Osteoblast (primary cell): ENCODE measurements at regions not wholly inside any gene's neighbourhood (a gene's known extent, or its start where the extent isn't known, plus 50 kb on each side); places are given as distances from the start of the nearest gene placed in this dataset.
A peak's percentile ranks its signal among the peaks of the same experiment; 100 is the strongest.

Experiments used
- DNase-seq: peaks from one replicate; pipeline ENCODE4 v3.0.0; 2011; ENCODE audit warnings: low spot score, mixed read lengths; ENCODE audit not compliant: insufficient read length; ENCODE audit errors: missing footprints
- H2AFZ ChIP-seq: 2 replicates; pipeline ENCODE4 v1.6.0; 2011; ENCODE audit warnings: mild to moderate bottlenecking, low read length
- H3K27ac ChIP-seq: 2 replicates; pipeline ENCODE4 v1.5.1; 2011; ENCODE audit warnings: mild to moderate bottlenecking, low read depth, low read length, moderate library complexity
- H3K27me3 ChIP-seq: 2 replicates; pipeline ENCODE4 v1.6.0; 2012; ENCODE audit warnings: mild to moderate bottlenecking, control low read depth, inconsistent platforms, low read length, moderate library complexity; ENCODE audit not compliant: insufficient read depth
- H3K36me3 ChIP-seq: 2 replicates; pipeline ENCODE4 v1.5.1; 2011; ENCODE audit warnings: mild to moderate bottlenecking, low read length, control low read depth, moderate library complexity; ENCODE audit not compliant: insufficient read depth
- H3K4me1 ChIP-seq: 2 replicates; pipeline ENCODE4 v1.5.1; 2011; ENCODE audit warnings: mild to moderate bottlenecking, low read length, control low read depth, moderate library complexity; ENCODE audit not compliant: insufficient read depth
- H3K4me2 ChIP-seq: 2 replicates; pipeline ENCODE4 v1.6.0; 2011; ENCODE audit warnings: mild to moderate bottlenecking, low read length; ENCODE audit not compliant: insufficient read depth
- H3K4me3 ChIP-seq: fragments of 200-600 bp; sonication (generic); 3 replicates; pipeline ENCODE4 v1.5.1; 2012; ENCODE audit warnings: mild to moderate bottlenecking, low read length, inconsistent platforms; ENCODE audit not compliant: insufficient read depth
- H3K79me2 ChIP-seq: 2 replicates; pipeline ENCODE4 v1.6.0; 2012; ENCODE audit warnings: mild to moderate bottlenecking, low read length, control low read depth, inconsistent platforms; ENCODE audit not compliant: insufficient read depth
- H3K9me3 ChIP-seq: 2 replicates; pipeline ENCODE4 v1.5.1; 2011; ENCODE audit warnings: low read depth, low read length, control low read depth
- H4K20me1 ChIP-seq: 2 replicates; pipeline ENCODE4 v1.6.0; 2012; ENCODE audit warnings: mild to moderate bottlenecking, low read length, control low read depth; ENCODE audit not compliant: insufficient read depth
- TF ChIP-seq, protein P1 (sequence below): IDR thresholded peaks from 2 replicates; pipeline ENCODE4 v1.5.1; 2011; ENCODE audit warnings: mild to moderate bottlenecking, low read depth, low read length, moderate library complexity; ENCODE audit errors: extremely low read depth

DNA sequence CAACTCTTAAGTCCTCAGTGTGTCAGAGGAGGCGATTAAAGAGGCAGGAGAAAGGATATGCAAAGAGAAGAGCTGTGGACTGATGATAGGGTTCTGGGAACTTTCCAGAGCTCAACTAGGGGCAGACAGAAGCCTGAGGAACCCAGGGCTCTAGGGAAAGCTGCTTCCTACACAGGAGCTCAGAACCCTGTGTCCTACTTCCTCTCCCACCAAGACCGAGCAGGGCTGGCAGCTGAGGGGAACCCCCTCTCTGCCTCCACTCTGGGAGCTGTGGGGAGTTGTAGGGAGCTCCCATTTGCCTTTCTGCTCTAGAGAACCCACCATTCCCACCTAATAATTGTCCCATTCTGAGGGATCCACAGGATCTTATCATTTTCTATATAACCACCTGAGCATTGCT, 674.3 kb downstream of the ACTL7B start:
- H3K9me3 ChIP-seq, result no peaks in the 10 kb centered on the region
- H3K79me2 ChIP-seq, result no peaks in the 10 kb centered on the region
- DNase-seq, result no peak
- no peak overlapping the region for H3K27ac ChIP-seq
- H3K4me1 ChIP-seq, result peaks cover 7% of the 10 kb centered on the region
- H3K4me3 ChIP-seq, result no peak overlapping the region
- H2AFZ ChIP-seq, result no peak overlapping the region
- H3K4me2 ChIP-seq, result no peak overlapping the region
- TF ChIP-seq, protein P1, sequence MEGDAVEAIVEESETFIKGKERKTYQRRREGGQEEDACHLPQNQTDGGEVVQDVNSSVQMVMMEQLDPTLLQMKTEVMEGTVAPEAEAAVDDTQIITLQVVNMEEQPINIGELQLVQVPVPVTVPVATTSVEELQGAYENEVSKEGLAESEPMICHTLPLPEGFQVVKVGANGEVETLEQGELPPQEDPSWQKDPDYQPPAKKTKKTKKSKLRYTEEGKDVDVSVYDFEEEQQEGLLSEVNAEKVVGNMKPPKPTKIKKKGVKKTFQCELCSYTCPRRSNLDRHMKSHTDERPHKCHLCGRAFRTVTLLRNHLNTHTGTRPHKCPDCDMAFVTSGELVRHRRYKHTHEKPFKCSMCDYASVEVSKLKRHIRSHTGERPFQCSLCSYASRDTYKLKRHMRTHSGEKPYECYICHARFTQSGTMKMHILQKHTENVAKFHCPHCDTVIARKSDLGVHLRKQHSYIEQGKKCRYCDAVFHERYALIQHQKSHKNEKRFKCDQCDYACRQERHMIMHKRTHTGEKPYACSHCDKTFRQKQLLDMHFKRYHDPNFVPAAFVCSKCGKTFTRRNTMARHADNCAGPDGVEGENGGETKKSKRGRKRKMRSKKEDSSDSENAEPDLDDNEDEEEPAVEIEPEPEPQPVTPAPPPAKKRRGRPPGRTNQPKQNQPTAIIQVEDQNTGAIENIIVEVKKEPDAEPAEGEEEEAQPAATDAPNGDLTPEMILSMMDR, result no peak
- no peaks in the 10 kb centered on the region for H4K20me1 ChIP-seq
- no peaks in the 10 kb centered on the region for H3K36me3 ChIP-seq
- no peaks in the 10 kb centered on the region for H3K27me3 ChIP-seq

DNA sequence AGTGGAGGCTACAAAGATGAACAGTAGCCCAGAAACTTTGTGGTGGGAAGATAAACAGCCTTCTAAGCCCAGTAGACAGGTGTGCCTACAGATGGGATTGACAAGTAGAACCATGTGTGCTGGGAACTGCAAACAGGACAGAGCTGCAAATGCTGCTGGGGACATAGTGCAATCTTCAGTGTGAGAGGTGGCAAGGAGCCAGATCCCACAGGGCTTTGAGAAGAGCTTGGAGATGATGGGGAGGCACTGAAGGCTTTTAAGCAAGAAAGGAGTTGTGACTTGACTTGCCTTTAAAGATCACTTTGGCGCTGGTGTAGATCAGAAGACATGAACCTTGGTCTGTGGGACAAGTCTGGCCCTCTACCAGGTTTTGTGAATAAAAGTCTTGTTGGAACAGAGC, 675.2 kb downstream of the ACTL7B start:
- Histone ChIP-seq H3K4me1 (peaks cover 7% of the 10 kb centered on the region), H3K36me3 (no peaks in the 10 kb centered on the region), H3K4me2 (no peak overlapping the region), H3K9me3 (no peaks in the 10 kb centered on the region), H4K20me1 (no peaks in the 10 kb centered on the region), H3K27ac (no peak overlapping the region), H3K27me3 (no peaks in the 10 kb centered on the region), H2AFZ (no peak overlapping the region), H3K4me3 (no peak overlapping the region), H3K79me2 (no peaks in the 10 kb centered on the region)
- TF ChIP-seq, protein P1, result no peak
- DNase-seq, result no peak

DNA sequence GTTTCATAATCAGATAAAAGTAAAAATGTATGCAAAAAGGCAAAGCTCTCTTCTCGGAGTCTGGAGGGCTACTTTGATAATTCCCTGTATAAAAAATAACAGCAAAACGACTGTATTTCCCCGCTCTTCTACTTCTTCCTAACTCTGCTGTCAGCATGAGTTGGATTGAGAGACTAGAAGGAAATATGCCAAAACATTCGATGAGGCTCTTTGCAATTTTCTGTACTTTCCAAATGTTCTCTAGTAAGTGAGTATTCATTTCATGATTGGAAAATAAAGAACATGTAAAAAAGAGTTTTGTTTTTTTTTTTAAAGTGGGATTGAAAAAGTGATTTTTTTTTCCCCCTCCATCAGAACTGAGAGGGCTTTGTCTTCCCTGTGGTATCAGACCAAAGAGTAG, 677.5 kb downstream of the ACTL7B start:
- TF ChIP-seq, protein P1, result no peak
- no peaks in the 10 kb centered on the region for H3K27me3 ChIP-seq
- no peak overlapping the region for H3K4me3 ChIP-seq

DNA sequence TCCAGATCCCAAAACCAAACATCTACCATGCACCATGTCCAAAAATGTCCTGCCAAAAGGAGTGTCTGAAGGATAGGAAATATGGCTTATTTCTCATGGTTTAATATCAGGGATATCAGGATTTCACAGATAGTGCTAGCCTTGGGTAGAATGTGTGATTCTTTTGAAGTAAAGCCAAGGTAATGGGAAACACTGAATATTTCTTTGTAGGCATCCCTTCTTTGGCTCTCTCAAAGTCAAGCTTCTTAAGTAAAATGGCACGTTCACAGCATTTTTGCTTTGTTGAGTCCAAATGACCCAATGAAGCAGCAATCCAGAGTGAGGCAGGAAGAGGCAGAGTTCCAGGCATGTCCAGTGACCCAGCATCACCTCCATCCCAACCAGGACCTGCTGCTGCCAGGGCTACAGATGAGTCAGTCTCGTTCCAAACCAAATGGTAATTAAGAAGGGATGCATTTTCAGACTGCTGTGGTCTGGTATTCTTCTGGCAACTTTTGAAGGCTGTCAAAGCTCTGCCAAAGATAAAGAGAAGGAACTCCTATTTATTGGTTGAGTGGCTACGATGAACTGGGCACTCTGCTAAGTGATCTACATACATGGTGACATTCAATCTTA, 678.8 kb upstream of the KLF4 start:
- Histone ChIP-seq H3K36me3 (no peaks in the 10 kb centered on the region), H3K9me3 (no peaks in the 10 kb centered on the region), H2AFZ (no peak overlapping the region), H3K79me2 (no peaks in the 10 kb centered on the region), H3K27me3 (no peaks in the 10 kb centered on the region), H3K4me3 (no peak overlapping the region), H3K4me1 (peaks cover 17% of the 10 kb centered on the region), H3K4me2 (peak overlapping the region; percentile 16), H3K27ac (peak overlapping the region; percentile 14), H4K20me1 (no peaks in the 10 kb centered on the region)
- peak; percentile 35 for DNase-seq
- TF ChIP-seq, protein P1, result no peak

More for the DNA sequence above, 677.5 kb downstream of the ACTL7B start:
- no peaks in the 10 kb centered on the region for H3K9me3 ChIP-seq
- H2AFZ ChIP-seq, result no peak overlapping the region
- no peaks in the 10 kb centered on the region for H3K79me2 ChIP-seq
- H4K20me1 ChIP-seq, result no peaks in the 10 kb centered on the region
- no peak overlapping the region for H3K27ac ChIP-seq
- H3K36me3 ChIP-seq, result no peaks in the 10 kb centered on the region
- no peak overlapping the region for H3K4me2 ChIP-seq
- peaks cover 7% of the 10 kb centered on the region for H3K4me1 ChIP-seq
- DNase-seq, result no peak
